ENCODE measurements at regions not wholly inside any gene's neighbourhood (a gene's known extent, or its start where the extent isn't known, plus 50 kb on each side); places are given as distances from the start of the nearest gene placed in this dataset.

- ATAC-seq (ENCODE audit: low read depth) (no peak), DNase-seq (no peak)
- Histone ChIP-seq H3K79me2 (ENCODE audit: control insufficient read depth, insufficient read depth, low read length) (no peaks in the 10 kb centered on the region), H3K4me2 (replicated peaks; ENCODE audit: low read depth, low read length, poor library complexity, severe bottlenecking) (no peak overlapping the region), H3K27ac (ENCODE audit: low read length in 2 of 2) (no peak overlapping the region), H3K9me3 (ENCODE audit: control extremely low read depth in 1 of 3, control insufficient read depth in 2 of 3, insufficient read depth in 1 of 3, low read length in 2 of 3) (no peaks in the 10 kb centered on the region), H3K36me3 (replicated peaks in 1 of 2; ENCODE audit: control extremely low read depth in 1 of 2, control insufficient read depth in 1 of 2, extremely low read depth in 1 of 2, insufficient read depth in 2 of 2, low read length in 1 of 2) (no peaks in the 10 kb centered on the region), H3K9ac (ENCODE audit: low read length) (no peak overlapping the region), H4K20me1 (ENCODE audit: control insufficient read depth, insufficient read depth, low read length, poor library complexity, severe bottlenecking) (no peaks in the 10 kb centered on the region), H3K4me1 (ENCODE audit: control insufficient read depth in 2 of 2, insufficient read depth in 2 of 2, low read length in 2 of 2) (no peaks in the 10 kb centered on the region), H3K27me3 (replicated peaks in 1 of 4; ENCODE audit: control extremely low read depth in 1 of 4, control insufficient read depth in 3 of 4, insufficient read depth in 4 of 4, low read length in 3 of 4) (no peaks in the 10 kb centered on the region), H3K4me3 (ENCODE audit: control extremely low read depth in 1 of 5, extremely low read depth in 1 of 5, insufficient read depth in 1 of 5, low read depth in 2 of 5, low read length in 4 of 5) (no peak overlapping the region), H2AFZ (ENCODE audit: insufficient read depth, low read depth, low read length, poor library complexity, severe bottlenecking) (no peak overlapping the region)
- intact Hi-C loops (cut with micrococcal nuclease) = no loop called here
- no CpG with 5 or more reads among the region's 1 CpG for WGBS (ENCODE audit: insufficient coverage)
- no peaks in the 10 kb centered on the region for H3K9me3 Mint-ChIP-seq (ENCODE audit: insufficient read depth)
- no peak overlapping the region for H3K4me3 Mint-ChIP-seq
- H3K27me3 Mint-ChIP-seq = no peaks in the 10 kb centered on the region
- CTCF ChIA-PET = no interaction called here
- H3K4me1 Mint-ChIP-seq = no peaks in the 10 kb centered on the region
- POLR2A ChIA-PET = no interaction called here
- H3K27ac Mint-ChIP-seq = no peak overlapping the region
- no peak for TF ChIP-seq EZH2 (IDR thresholded peaks at IDR 0.05; ENCODE audit: borderline replicate concordance, insufficient read depth, low read depth, low read length, poor library complexity, severe bottlenecking)
- TF ChIP-seq CTCF (IDR thresholded peaks at IDR 0.05) = no peak
Measured at GRCh38 chr3:180311242-180311641, 274.5 kb upstream of the PEX5L start.

GRCh38 chr3:180316321-180316720 lies 279.6 kb upstream of the PEX5L start:
- no peak overlapping the region for H2AFZ ChIP-seq (ENCODE audit: insufficient read depth, low read depth, low read length, poor library complexity, severe bottlenecking)
- H3K9me3 ChIP-seq (ENCODE audit: control extremely low read depth in 1 of 3, control insufficient read depth in 2 of 3, insufficient read depth in 1 of 3, low read length in 2 of 3) = no peaks in the 10 kb centered on the region
- no peaks in the 10 kb centered on the region for H3K9me3 Mint-ChIP-seq (ENCODE audit: insufficient read depth)
- POLR2A ChIA-PET = no interaction called here
- no peaks in the 10 kb centered on the region for H3K36me3 ChIP-seq (replicated peaks in 1 of 2; ENCODE audit: control extremely low read depth in 1 of 2, control insufficient read depth in 1 of 2, extremely low read depth in 1 of 2, insufficient read depth in 2 of 2, low read length in 1 of 2)
- H3K27me3 Mint-ChIP-seq = no peaks in the 10 kb centered on the region
- H3K79me2 ChIP-seq (ENCODE audit: control insufficient read depth, insufficient read depth, low read length) = no peaks in the 10 kb centered on the region
- H3K4me3 Mint-ChIP-seq = no peak overlapping the region
- no peak overlapping the region for H3K27ac ChIP-seq (ENCODE audit: low read length in 2 of 2)
- no peak overlapping the region for H3K4me3 ChIP-seq (ENCODE audit: control extremely low read depth in 1 of 5, extremely low read depth in 1 of 5, insufficient read depth in 1 of 5, low read depth in 2 of 5, low read length in 4 of 5)
- TF ChIP-seq CTCF (IDR thresholded peaks at IDR 0.05) (no peak), EZH2 (IDR thresholded peaks at IDR 0.05; ENCODE audit: borderline replicate concordance, insufficient read depth, low read depth, low read length, poor library complexity, severe bottlenecking) (no peak)
- CTCF ChIA-PET = no interaction called here
- H3K9ac ChIP-seq (ENCODE audit: low read length) = no peak overlapping the region
- DNase-seq (no peak), ATAC-seq (ENCODE audit: low read depth) (no peak)
- no peaks in the 10 kb centered on the region for H3K4me1 ChIP-seq (ENCODE audit: control insufficient read depth in 2 of 2, insufficient read depth in 2 of 2, low read length in 2 of 2)
- intact Hi-C loops (cut with micrococcal nuclease) = no loop called here
- H4K20me1 ChIP-seq (ENCODE audit: control insufficient read depth, insufficient read depth, low read length, poor library complexity, severe bottlenecking) = no peaks in the 10 kb centered on the region
- no peak overlapping the region for H3K27ac Mint-ChIP-seq
- WGBS (ENCODE audit: insufficient coverage) = no CpG with 5 or more reads among the region's 2 CpGs
- no peaks in the 10 kb centered on the region for H3K4me1 Mint-ChIP-seq
- H3K27me3 ChIP-seq (replicated peaks in 1 of 4; ENCODE audit: control extremely low read depth in 1 of 4, control insufficient read depth in 3 of 4, insufficient read depth in 4 of 4, low read length in 3 of 4) = no peaks in the 10 kb centered on the region
- no peak overlapping the region for H3K4me2 ChIP-seq (replicated peaks; ENCODE audit: low read depth, low read length, poor library complexity, severe bottlenecking)
